T-cell (primary cell): ENCODE measurements at regions not wholly inside any gene's neighbourhood (a gene's known extent, or its start where the extent isn't known, plus 50 kb on each side); places are given as distances from the start of the nearest gene placed in this dataset.

Experiments used
- ATAC-seq, 4 experiments: fragments of 200-7000 bp in 3 of 4; fragments of 150-1000 bp in 1 of 4; cut with Tn5 transposase; replicated peaks in 1 of 4; 1 replicate in 3 of 4; 2 replicates in 1 of 4; pipeline ENCODE4 v1.10.0; 2021; ENCODE audit warnings: moderate library complexity in 3 of 4, mild to moderate bottlenecking in 2 of 4, moderate number of reproducible peaks in 1 of 4
- CTCF ChIA-PET, 2 donors: fragments of 300-600 bp; sonication (Branson Sonifier 250); formaldehyde crosslinking; loops; one replicate each; lab custom pipeline; 2022; ENCODE audit warnings: antibody characterized with exemption in 2 of 2; lab: Charles Lee
- POLR2A ChIA-PET, 2 donors: fragments of 300-600 bp; sonication (Branson Sonifier 250); formaldehyde crosslinking; loops; one replicate each; lab custom pipeline; 2022; ENCODE audit warnings: antibody characterized with exemption in 2 of 2; lab: Charles Lee
- DNase-seq, 35 experiments: peaks; one replicate each; pipeline versions ENCODE4 v3.0.0 to v3.0.0-alpha.2; 2013 to 2023
- H3K27ac ChIP-seq: one replicate; pipeline ENCODE4 v1.5.1; 2013; ENCODE audit warnings: low read length
- H3K27me3 ChIP-seq, 2 experiments: replicated peaks in 1 of 2; 1 replicate in 1 of 2; 2 replicates in 1 of 2; pipeline versions ENCODE4 v1.6.1 to v1.7.0; 2013; ENCODE audit warnings: low read length in 1 of 2, mixed read lengths in 1 of 2; ENCODE audit not compliant: control insufficient read depth in 2 of 2, insufficient read depth in 2 of 2; ENCODE audit errors: extremely low read depth in 1 of 2
- H3K36me3 ChIP-seq, 2 donors: 1 replicate in 1 of 2; 2 replicates in 1 of 2; pipeline versions ENCODE4 v1.6.1 to v1.7.0; 2013; ENCODE audit warnings: low read length in 1 of 2; ENCODE audit not compliant: control insufficient read depth in 2 of 2, insufficient read depth in 1 of 2; ENCODE audit errors: extremely low read depth in 1 of 2
- H3K4me1 ChIP-seq, 2 experiments: 1 replicate in 1 of 2; 2 replicates in 1 of 2; pipeline versions ENCODE4 v1.6.1 to v1.7.0; 2013; ENCODE audit warnings: low read length in 2 of 2, mixed read lengths in 1 of 2; ENCODE audit not compliant: insufficient read depth in 2 of 2, control insufficient read depth in 1 of 2; ENCODE audit errors: extremely low read depth in 1 of 2
- H3K4me3 ChIP-seq, 2 donors: 1 replicate in 1 of 2; 2 replicates in 1 of 2; pipeline versions ENCODE4 v1.5.1 to v1.7.0; 2013; ENCODE audit warnings: mild to moderate bottlenecking in 2 of 2, low read length in 1 of 2, moderate library complexity in 1 of 2; ENCODE audit not compliant: control insufficient read depth in 1 of 2; ENCODE audit errors: extremely low read depth in 1 of 2
- H3K9me3 ChIP-seq: 2 replicates; pipeline ENCODE4 v1.7.0; 2013
- H3K27ac Mint-ChIP-seq, 2 donors: one replicate each; pipeline ENCODE4 v1.8.0; 2020 to 2021; ENCODE audit warnings: mild to moderate bottlenecking in 2 of 2, mixed read lengths in 2 of 2
- H3K27me3 Mint-ChIP-seq, 2 donors: one replicate each; pipeline ENCODE4 v1.8.0; 2021 to 2022; ENCODE audit warnings: mixed read lengths in 2 of 2
- H3K36me3 Mint-ChIP-seq: one replicate; pipeline ENCODE4 v1.8.0; 2021; ENCODE audit warnings: mixed read lengths
- H3K4me1 Mint-ChIP-seq, 3 donors: one replicate each; pipeline ENCODE4 v1.8.0; 2020 to 2022; ENCODE audit warnings: mixed read lengths in 3 of 3, mild to moderate bottlenecking in 1 of 3
- H3K4me3 Mint-ChIP-seq, 3 donors: one replicate each; pipeline ENCODE4 v1.8.0; 2020 to 2022; ENCODE audit warnings: mild to moderate bottlenecking in 3 of 3, mixed read lengths in 3 of 3, moderate library complexity in 3 of 3
- H3K9me3 Mint-ChIP-seq, 3 donors: one replicate each; pipeline ENCODE4 v1.8.0; 2020 to 2022; ENCODE audit warnings: mixed read lengths in 3 of 3
- WGBS: methylation state at CpG from one replicate; pipeline ENCODE4 v1.1.5; 2013; ENCODE audit warnings: missing lambda C conversion rate; ENCODE audit not compliant: insufficient coverage; 5-methylcytosine and 5-hydroxymethylcytosine counted together

DNA sequence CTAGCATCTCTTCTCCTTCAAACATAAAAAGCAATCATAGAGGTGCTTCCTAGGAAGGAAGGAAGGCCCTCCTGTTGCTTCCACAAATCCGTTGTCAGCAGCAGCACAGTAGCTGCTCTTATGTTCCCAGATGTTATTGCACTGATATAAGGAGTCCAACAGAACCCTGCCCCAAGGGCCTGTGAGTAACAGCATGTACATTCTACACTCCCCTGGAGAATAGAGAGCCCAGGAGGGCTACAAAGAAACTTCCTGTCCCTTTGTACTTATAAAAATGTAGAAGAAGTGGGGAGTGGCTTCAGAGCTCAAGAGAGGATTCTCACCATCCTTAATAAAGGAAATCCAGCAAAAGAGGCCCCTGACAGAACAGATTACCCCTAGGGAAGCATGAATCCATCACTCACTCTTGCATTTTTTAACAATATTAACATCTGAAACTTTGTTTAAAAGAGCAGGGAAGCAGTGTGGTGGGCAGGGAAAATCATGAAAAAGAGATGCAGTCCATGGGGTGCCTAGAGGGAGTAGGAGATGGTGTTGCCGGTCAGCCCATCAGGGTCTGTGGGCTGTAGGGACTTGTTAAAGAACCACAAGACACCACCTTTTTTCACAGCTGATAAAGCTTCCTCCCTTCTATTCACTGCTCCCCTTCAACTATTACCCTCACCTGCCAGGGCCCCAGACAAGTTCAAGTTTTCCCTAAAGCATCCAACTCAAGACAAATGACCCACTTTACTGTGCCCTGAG is 104.5 kb upstream of the ADGRF1 start:
- no peaks in the 10 kb centered on the region for H3K36me3 Mint-ChIP-seq
- H3K27me3 Mint-ChIP-seq, result peaks cover 7 to 9% of the 10 kb centered on the region in 2 donors
- H3K9me3 Mint-ChIP-seq, result no peaks in the 10 kb centered on the region
- H3K4me1 Mint-ChIP-seq, result no peaks in the 10 kb centered on the region
- CTCF ChIA-PET, result no interaction called here
- 50% methylated on average over 1 of the region's 2 CpGs for WGBS
- Histone ChIP-seq H3K36me3 (no peaks in the 10 kb centered on the region), H3K4me3 (no peak overlapping the region), H3K27ac (no peak overlapping the region), H3K27me3 (peaks cover 0 to 6% of the 10 kb centered on the region in 2 experiments), H3K4me1 (no peaks in the 10 kb centered on the region), H3K9me3 (no peaks in the 10 kb centered on the region)
- no peak overlapping the region for H3K27ac Mint-ChIP-seq
- DNase-seq (no peak), ATAC-seq (no peak)
- no peak overlapping the region for H3K4me3 Mint-ChIP-seq
- POLR2A ChIA-PET, result no interaction called here

DNA sequence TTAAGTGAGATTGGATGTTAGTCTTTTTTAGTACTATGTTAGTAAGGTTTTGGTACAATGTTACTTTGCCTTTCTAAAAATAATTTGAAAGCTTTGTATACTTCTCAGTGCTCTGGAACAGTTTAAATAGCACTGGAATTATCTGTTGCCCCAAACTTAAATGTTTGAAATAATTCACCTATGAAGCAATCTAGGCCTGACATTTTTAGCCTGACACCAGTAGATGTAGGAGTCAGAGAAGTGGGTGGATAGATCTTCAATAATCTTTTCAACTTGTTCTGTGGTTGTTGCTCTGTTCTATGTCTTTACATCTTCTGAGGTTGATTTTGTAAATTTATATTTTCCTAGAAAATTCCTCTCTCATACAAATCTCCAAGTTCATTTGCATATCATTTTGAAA is 103.1 kb upstream of the ADGRF1 start:
- Mint-ChIP-seq H3K4me1 (no peaks in the 10 kb centered on the region), H3K36me3 (no peaks in the 10 kb centered on the region), H3K27ac (no peak overlapping the region), H3K27me3 (peaks cover 7 to 9% of the 10 kb centered on the region in 2 donors), H3K4me3 (no peak overlapping the region), H3K9me3 (no peaks in the 10 kb centered on the region)
- CTCF ChIA-PET, result no interaction called here
- POLR2A ChIA-PET, result interaction anchor here in 1 of 2 donors (0.6 kb wide), 1 partner anchor 712 kb away, joined by 3 read pairs; no protein-coding TSS in a partner anchor
- Histone ChIP-seq H3K4me1 (no peaks in the 10 kb centered on the region), H3K27ac (no peak overlapping the region), H3K4me3 (no peak overlapping the region), H3K27me3 (peaks cover 0 to 6% of the 10 kb centered on the region in 2 experiments), H3K9me3 (no peaks in the 10 kb centered on the region), H3K36me3 (no peaks in the 10 kb centered on the region)
- DNase-seq, result no peak
- ATAC-seq, result no peak

DNA sequence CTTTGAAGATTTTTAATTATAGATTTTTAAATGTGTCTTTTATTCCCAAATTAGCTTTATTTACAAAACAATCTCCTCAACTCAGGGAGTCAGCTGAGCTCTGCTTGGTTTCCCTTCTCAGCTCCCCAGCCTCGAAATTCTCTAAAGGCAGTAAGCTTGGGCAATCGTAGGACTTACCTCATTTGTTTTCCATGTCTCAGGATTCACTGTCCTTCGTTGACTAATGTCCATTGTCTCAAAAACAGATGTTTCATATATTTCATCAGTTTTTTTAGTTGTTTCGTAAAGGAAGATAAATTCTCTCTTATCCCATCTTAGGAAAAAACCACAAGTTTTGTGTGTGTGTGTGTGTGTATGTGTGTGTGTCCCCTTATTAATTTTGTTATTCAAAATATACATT is 102.2 kb upstream of the ADGRF1 start:
- H3K9me3 ChIP-seq, result no peaks in the 10 kb centered on the region
- H3K27me3 Mint-ChIP-seq, result peaks cover 4 to 7% of the 10 kb centered on the region in 2 donors
- DNase-seq (no peak), ATAC-seq (no peak)
- H3K36me3 Mint-ChIP-seq, result no peaks in the 10 kb centered on the region
- CTCF ChIA-PET, result no interaction called here
- H3K27ac Mint-ChIP-seq, result no peak overlapping the region
- H3K27ac ChIP-seq, result no peak overlapping the region
- H3K4me3 ChIP-seq, result no peak overlapping the region
- no peaks in the 10 kb centered on the region for H3K4me1 ChIP-seq
- POLR2A ChIA-PET, result no interaction called here
- H3K9me3 Mint-ChIP-seq, result no peaks in the 10 kb centered on the region
- no peaks in the 10 kb centered on the region for H3K4me1 Mint-ChIP-seq
- peaks cover 0 to 4% of the 10 kb centered on the region in 2 experiments for H3K27me3 ChIP-seq
- H3K4me3 Mint-ChIP-seq, result no peak overlapping the region
- no peaks in the 10 kb centered on the region for H3K36me3 ChIP-seq
- 50% methylated on average over 1 of the region's 4 CpGs for WGBS

DNA sequence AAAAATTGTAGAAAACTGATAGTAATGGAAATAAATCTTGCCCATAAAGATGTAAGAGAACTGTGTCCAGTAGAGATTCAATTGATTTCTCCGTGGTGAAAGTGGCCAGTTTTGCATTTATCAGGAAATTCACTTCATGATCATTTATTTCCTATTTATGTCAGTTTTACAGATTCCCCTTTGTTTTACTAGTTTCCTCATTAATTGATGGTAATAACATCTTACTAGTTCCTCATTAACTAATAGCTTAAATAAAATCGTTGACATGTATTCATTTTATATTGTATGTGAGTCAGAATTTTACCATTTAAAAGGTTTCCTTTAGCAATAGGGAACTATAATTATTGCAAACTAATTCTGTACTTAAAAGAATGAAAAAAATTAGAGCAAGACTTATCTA is 99.8 kb upstream of the ADGRF1 start:
- no peak overlapping the region for H3K27ac ChIP-seq
- H3K4me1 ChIP-seq, result no peaks in the 10 kb centered on the region
- no peaks in the 10 kb centered on the region for H3K9me3 Mint-ChIP-seq
- no CpG with 5 or more reads among the region's 2 CpGs for WGBS
- CTCF ChIA-PET, result no interaction called here
- peaks cover 0 to 2% (median 0%) of the 10 kb centered on the region in 3 donors for H3K4me1 Mint-ChIP-seq
- no peak overlapping the region for H3K4me3 Mint-ChIP-seq
- no peaks in the 10 kb centered on the region for H3K9me3 ChIP-seq
- H3K4me3 ChIP-seq, result no peak overlapping the region
- no peak overlapping the region for H3K27ac Mint-ChIP-seq
- DNase-seq (no peak), ATAC-seq (no peak)
- POLR2A ChIA-PET, result no interaction called here
- no peaks in the 10 kb centered on the region for H3K36me3 Mint-ChIP-seq
- H3K36me3 ChIP-seq, result no peaks in the 10 kb centered on the region
- H3K27me3 Mint-ChIP-seq, result peaks cover 1 to 5% of the 10 kb centered on the region in 2 donors
- H3K27me3 ChIP-seq, result peaks cover 0 to 3% of the 10 kb centered on the region in 2 experiments

DNA sequence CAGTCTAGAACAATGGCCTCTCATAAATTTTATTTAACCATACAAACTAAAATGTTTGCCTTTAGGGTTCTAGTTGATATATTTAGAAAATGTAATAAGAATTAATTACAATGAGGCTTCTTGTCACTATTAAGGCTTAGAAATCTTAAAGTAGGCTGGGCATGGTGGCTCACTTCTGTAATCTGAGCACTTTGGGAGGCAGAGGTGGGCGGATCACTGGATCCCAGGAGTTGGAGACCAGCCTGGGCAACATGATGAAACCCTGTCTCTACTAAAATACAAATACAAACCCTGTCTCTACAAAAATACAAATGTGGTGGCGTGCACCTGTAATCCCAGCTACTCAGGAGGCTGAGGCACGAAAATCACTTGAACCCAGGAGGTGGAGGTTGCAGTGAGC is 99.0 kb upstream of the ADGRF1 start:
- no peak for ATAC-seq

DNA sequence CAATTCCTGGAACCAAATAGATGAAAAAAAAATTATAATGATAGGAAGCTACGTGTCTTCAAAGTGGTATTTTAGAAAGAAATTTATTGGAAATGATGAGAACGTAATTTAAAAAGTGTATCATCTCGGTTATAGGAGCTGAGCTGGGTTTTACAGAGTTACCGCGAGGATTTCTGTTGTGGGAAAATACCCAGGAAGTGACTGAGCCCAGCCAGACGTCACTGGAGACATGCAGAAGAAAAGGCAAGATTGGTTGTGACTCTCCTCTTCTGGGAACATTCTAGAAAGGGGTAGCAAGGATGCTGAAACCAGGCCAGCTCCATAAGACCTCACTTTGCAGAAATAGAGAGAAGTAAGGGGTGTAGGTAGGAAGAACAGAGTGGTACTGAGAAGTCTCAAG is 95.9 kb upstream of the ADGRF1 start:
- Mint-ChIP-seq H3K4me3 (no peak overlapping the region), H3K9me3 (no peaks in the 10 kb centered on the region), H3K27ac (no peak overlapping the region), H3K27me3 (peaks cover 6% of the 10 kb centered on the region in 2 donors), H3K4me1 (peaks cover 0 to 2% (median 0%) of the 10 kb centered on the region in 3 donors), H3K36me3 (no peaks in the 10 kb centered on the region)
- Histone ChIP-seq H3K36me3 (no peaks in the 10 kb centered on the region), H3K27ac (no peak overlapping the region), H3K4me3 (no peak overlapping the region), H3K27me3 (no peaks in the 10 kb centered on the region), H3K9me3 (no peaks in the 10 kb centered on the region), H3K4me1 (no peaks in the 10 kb centered on the region)
- DNase-seq (peak in 1 of 35 experiments; percentile 4), ATAC-seq (peak in 1 of 4 experiments; percentile 57)
- POLR2A ChIA-PET, result no interaction called here
- CTCF ChIA-PET, result no interaction called here
- WGBS, result 42% methylated on average over 6 of the region's 6 CpGs

More for the DNA sequence above, 99.0 kb upstream of the ADGRF1 start:
- POLR2A ChIA-PET, result interaction anchor here in 1 of 2 donors (0.7 kb wide), 1 partner anchor 610 kb away, joined by 3 read pairs; no protein-coding TSS in a partner anchor
- Histone ChIP-seq H3K27me3 (no peaks in the 10 kb centered on the region), H3K27ac (no peak overlapping the region), H3K4me1 (no peaks in the 10 kb centered on the region), H3K36me3 (no peaks in the 10 kb centered on the region), H3K4me3 (no peak overlapping the region), H3K9me3 (no peaks in the 10 kb centered on the region)
- no peak for DNase-seq
- Mint-ChIP-seq H3K27me3 (peaks cover 0 to 7% of the 10 kb centered on the region in 2 donors), H3K4me1 (peaks cover 0 to 2% (median 0%) of the 10 kb centered on the region in 3 donors), H3K36me3 (no peaks in the 10 kb centered on the region), H3K27ac (no peak overlapping the region), H3K9me3 (no peaks in the 10 kb centered on the region), H3K4me3 (no peak overlapping the region)
- no CpG with 5 or more reads among the region's 3 CpGs for WGBS
- CTCF ChIA-PET, result no interaction called here
